Epithelial cell of esophagus (primary cell): ENCODE measurements at regions not wholly inside any gene's neighbourhood (a gene's known extent, or its start where the extent isn't known, plus 50 kb on each side); places are given as distances from the start of the nearest gene placed in this dataset.

Experiments
- DNase-seq: peaks from one replicate; pipeline ENCODE4 v3.0.0; 2010; ENCODE audit warnings: low read depth
- H3K4me3 ChIP-seq: 2 replicates; pipeline ENCODE4 v1.5.1; 2011; ENCODE audit warnings: mild to moderate bottlenecking, low read length, control low read depth
- TF ChIP-seq, protein P1 (sequence below): IDR thresholded peaks from 2 replicates; pipeline ENCODE4 v1.5.1; 2011; ENCODE audit warnings: low read depth, mild to moderate bottlenecking, low read length, control low read depth, inconsistent platforms; ENCODE audit not compliant: insufficient read depth; ENCODE audit errors: missing control alignments

- TF ChIP-seq, protein P1, sequence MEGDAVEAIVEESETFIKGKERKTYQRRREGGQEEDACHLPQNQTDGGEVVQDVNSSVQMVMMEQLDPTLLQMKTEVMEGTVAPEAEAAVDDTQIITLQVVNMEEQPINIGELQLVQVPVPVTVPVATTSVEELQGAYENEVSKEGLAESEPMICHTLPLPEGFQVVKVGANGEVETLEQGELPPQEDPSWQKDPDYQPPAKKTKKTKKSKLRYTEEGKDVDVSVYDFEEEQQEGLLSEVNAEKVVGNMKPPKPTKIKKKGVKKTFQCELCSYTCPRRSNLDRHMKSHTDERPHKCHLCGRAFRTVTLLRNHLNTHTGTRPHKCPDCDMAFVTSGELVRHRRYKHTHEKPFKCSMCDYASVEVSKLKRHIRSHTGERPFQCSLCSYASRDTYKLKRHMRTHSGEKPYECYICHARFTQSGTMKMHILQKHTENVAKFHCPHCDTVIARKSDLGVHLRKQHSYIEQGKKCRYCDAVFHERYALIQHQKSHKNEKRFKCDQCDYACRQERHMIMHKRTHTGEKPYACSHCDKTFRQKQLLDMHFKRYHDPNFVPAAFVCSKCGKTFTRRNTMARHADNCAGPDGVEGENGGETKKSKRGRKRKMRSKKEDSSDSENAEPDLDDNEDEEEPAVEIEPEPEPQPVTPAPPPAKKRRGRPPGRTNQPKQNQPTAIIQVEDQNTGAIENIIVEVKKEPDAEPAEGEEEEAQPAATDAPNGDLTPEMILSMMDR, result no peak
- no peak overlapping the region for H3K4me3 ChIP-seq
- DNase-seq, result no peak
These were observed 263.2 kb downstream of the SS18 start for GRCh38 chr18:25827228-25827627.

- DNase-seq, result peak; percentile 15
- no peak overlapping the region for H3K4me3 ChIP-seq
- TF ChIP-seq, protein P1, result no peak
These were observed 263.6 kb downstream of the SS18 start for GRCh38 chr18:25826823-25827222.

DNA sequence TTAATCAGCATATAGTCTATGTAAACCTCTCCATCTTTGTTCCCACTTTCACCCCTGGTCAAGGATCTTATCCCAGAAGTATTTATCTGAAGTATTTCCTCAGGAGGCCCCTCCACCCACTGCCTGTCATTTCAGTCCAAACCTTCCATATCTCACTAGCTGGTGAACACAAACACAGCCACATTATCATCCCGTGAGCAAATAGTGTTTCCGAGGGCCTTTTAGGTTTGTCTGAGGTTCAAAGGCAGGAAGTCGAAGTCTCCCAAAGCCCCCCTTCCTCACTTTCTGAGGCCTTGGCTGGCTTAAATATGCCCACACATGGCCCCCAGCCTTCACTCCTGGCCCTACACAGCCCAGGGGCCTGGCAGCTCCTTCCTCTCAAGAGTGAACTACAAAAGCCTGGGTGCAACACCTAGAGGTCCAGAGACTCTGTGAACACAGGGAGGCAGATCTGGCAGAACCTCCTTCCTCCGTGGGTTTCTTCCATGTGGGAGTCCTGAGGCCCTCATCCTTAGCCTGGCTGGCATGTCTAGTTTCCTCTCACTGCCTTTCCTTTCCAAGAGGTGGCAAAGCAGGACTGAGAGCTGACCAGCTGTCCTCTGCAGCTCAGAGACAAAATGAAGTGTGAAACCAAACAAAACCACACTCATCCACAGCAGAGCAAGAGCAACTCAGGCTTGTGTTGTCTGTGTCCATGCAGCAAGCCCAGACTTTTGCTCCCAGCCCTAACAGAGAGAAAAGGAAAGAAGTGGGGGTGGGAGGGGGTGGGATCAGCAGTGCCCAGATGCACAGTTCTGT is 264.2 kb downstream of the SS18 start:
- H3K4me3 ChIP-seq, result no peak overlapping the region
- DNase-seq, result no peak
- TF ChIP-seq, protein P1, result no peak

DNA sequence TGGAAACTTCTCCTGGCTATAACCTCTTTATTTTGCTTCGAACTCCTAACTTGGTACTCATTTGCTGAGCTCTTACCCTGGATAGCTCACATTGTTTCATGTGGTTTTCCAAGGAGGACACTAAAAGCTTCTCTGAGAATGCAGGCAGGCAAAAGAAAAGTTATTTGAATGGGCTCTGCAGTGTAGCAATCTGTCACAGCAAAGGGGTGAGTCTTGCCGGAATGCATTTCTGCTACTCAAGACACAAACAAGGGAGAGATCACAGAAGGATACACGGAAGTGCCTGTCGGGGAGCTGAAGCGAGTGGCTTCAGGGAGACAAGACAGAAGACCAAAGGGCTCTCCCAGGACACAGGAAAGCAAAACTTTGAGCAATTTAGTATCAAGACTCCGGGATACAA is 265.4 kb downstream of the SS18 start:
- TF ChIP-seq, protein P1, result no peak
- no peak for DNase-seq
- H3K4me3 ChIP-seq, result no peak overlapping the region

GRCh38 chr18:25819746-25820363 is 270.6 kb downstream of the SS18 start:
- TF ChIP-seq, protein P1, result no peak
- no peak for DNase-seq
- H3K4me3 ChIP-seq, result no peak overlapping the region

DNA sequence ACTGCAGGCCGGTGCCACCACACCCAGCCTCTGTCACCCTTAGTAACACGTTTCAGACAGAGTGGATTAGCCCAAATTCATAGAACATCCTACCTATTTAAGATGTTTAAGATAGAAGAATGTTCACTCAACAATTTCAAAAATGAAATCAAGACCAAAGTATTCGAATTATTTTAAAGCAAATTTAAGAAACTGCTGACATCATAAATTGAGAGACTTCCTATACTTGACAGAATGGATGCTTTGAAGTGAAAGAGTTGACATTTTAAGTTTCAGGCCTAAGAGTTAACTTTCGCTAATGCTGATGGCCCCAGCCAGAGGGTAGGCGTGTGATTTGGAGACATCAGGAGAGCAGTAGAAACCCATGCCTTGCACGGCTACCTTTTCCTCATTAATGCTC is 271.9 kb downstream of the SS18 start:
- H3K4me3 ChIP-seq, result no peak overlapping the region
- no peak for DNase-seq
- TF ChIP-seq, protein P1, result no peak

DNA sequence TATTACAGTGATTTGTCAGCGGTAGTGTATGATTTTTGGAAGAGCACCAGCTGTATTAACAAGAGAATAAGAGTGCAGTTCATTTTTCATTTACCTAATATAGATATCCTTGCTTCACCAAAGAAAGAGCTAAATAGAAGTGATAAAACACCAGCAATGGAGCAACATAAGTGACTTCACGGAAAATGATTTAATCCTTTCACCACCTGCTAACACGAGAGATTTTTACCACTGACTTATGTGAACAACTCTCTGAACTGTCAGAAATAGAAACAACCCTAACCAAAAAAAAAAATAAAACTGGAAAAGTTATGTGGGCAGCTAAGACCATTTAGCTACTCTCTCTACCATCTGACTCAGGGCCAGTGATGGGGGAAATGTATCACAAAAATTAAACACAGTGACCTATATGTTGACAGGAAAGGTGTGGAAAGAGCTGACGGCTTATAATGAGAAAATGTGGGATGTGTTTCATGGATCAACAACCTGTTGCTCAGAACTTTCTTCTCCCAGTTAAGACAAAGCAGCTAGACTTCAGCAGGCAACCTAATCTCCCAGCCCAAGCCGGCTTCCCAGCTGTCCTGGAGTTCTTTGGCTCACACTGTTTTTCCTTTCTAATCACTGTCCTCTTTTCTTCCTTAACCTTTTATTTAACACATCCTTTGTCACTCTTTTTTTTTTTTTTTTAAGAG is 272.7 kb downstream of the SS18 start:
- no peak overlapping the region for H3K4me3 ChIP-seq
- DNase-seq, result no peak
- TF ChIP-seq, protein P1, result no peak
